GM23248 (cell line): ENCODE measurements at regions not wholly inside any gene's neighbourhood (a gene's known extent, or its start where the extent isn't known, plus 50 kb on each side); places are given as distances from the start of the nearest gene placed in this dataset.

Experiments used
- EZH2 ChIP-seq: fragments of 200-600 bp; sonication (generic); IDR thresholded peaks from 2 replicates; pipeline ENCODE4 v1.6.1; 2018; ENCODE audit warnings: antibody characterized with exemption, mild to moderate bottlenecking; ENCODE audit not compliant: insufficient read depth, poor library complexity, severe bottlenecking
- EZH2phosphoT487 ChIP-seq: fragments of 200-600 bp; sonication (generic); IDR thresholded peaks from 2 replicates; pipeline ENCODE4 v1.6.1; 2018; ENCODE audit warnings: antibody characterized with exemption, moderate library complexity, mild to moderate bottlenecking, low read depth; ENCODE audit not compliant: insufficient read depth

DNA sequence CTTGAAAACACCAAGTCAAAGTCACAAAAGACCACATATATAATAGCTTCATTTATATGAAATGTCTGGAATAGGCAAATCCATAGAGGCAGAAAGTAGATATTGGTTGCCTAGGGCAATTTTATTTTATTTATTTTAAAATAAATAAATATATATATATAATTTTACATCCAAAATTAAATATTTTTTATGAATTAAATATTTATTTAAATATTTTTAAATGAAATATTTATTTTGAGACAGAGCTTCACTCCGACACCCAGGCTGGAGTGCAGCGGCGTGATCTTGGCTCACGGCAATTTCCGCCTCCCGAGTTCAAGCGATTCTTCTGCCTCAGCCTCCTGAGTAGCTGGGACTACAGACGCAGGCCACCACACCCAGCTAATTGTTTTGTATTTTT, 58.9 kb upstream of the ATG10 start:
- TF ChIP-seq EZH2phosphoT487 (no peak), EZH2 (no peak)
